HG02870 (cell line): ENCODE measurements at regions not wholly inside any gene's neighbourhood (a gene's known extent, or its start where the extent isn't known, plus 50 kb on each side); places are given as distances from the start of the nearest gene placed in this dataset.

Experiments
- ATAC-seq: cut with Tn5 transposase; IDR thresholded peaks from one replicate; pipeline ENCODE4 v1.9.1; 2021; ENCODE audit warnings: mild to moderate bottlenecking, moderate library complexity; ENCODE audit not compliant: unreplicated experiment

DNA sequence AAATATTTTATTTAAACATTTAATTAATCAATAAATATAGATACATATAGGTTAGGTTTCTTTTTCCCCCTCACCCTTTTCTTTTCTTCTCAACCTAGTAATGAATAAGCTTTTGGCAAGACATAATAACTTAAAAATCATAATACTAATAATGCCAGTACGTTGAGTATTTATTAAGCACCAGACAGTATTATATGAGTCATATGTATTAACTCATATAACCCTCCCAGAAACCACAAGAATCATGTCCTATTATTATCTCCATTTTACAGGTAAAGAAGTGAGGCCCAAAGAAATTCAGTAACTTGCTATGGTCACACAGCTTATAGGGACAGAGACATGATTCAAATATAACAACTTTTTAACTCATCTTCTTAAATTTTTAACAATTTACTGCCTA, 834.5 kb upstream of the ADGRL2 start:
- no peak for ATAC-seq

GRCh38 chr1:80962564-80962963, 838.2 kb upstream of the ADGRL2 start:
- no peak for ATAC-seq

DNA sequence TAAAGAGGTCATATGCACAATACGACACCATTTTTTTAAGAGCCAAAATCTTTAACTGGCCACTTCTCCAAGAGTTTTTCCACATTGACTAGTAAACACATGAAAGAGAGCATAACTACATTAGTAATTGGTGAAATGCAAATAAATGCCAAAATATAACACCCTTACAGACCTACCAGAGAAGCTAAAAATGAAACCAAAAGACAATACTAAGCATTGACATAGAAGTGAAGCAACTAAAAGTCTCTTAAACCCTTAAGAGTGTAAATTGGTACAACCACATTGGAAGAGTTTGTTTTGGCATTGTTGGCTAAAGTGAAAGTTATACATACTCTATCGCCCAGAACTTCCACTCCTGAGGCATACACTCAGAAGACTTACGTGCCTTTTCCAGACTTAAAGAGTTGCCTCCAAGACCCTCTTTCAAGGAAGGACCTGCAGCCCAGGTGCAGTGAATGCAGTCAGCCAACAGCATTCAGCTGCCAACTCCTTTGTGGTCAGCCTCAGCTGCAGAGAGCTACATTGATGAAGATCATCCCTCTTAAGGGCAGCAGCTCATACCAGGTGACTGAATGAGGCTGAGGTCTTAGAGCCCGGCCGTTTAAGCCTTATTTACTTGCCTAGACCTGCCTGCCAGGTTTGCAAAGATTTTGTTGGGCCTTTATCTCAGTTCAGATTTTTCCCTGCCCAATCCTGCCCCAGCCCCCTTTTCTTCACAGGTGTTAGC, 839.1 kb upstream of the ADGRL2 start:
- ATAC-seq = no peak

DNA sequence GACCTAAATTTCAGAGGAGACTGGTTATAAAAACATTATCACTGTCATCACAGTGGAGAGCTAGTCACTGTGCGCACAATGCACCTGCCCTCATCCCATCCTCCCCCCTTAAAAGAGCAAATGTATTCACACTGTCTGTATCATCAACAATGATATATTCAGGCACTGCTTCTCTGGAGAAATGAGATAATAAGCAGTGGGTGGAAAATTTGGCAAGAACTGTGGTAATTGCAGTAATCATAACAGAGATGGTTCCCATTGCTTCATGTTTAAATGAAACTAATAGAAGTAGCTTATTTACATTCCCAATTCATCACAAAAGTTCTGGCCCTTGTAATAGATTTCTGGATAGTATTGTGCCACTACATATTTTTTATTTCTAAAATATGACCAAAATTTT, 867.4 kb upstream of the ADGRL2 start:
- no peak for ATAC-seq

GRCh38 chr1:80931178-80931577, 869.6 kb upstream of the ADGRL2 start:
- ATAC-seq = no peak

GRCh38 chr1:80929868-80930508, 870.7 kb upstream of the ADGRL2 start:
- ATAC-seq = no peak

- no peak for ATAC-seq
Measured at GRCh38 chr1:80926531-80926930, 874.2 kb upstream of the ADGRL2 start.

GRCh38 chr1:80925130-80925805, 875.5 kb upstream of the ADGRL2 start:
- ATAC-seq = no peak

- no peak for ATAC-seq
Measured at GRCh38 chr1:80924290-80924689, 876.4 kb upstream of the ADGRL2 start.

DNA sequence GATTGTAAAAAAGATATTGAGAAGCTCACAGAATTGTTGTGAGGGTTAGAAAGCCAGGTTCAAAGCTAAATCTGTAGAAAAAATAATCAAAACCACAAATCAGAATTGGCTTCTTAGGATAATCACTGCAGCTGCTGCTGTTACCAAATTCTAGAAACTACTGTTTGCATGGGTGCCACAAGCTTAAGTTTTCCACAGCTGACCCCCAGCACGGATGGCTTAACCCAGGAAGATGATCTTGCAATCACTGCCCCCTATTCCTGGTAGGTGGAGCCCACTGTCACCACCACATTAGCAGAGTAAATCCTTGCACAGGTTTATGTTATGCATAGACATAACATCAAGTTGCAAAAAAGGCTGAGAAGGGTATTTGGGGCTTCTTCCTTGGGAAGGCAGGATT, 877.8 kb upstream of the ADGRL2 start:
- ATAC-seq = no peak

DNA sequence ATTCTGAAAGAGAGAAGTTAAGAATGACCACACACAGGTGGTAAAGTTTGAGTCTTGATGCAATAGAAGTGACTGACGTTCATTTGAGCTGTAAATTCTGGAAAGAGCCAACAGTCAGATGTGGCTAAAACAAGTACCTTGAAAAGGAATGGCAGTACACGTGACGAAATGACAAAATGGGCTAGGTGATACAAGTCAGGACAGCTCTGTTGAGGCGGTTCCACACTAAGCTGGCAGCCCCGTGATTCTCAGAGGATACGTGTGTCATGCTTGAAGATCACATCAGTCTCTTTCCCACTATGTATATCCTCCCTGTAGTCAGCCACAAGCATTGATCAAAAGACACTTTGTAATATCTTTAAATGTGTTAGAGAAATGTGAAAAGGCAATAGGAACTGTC, 881.3 kb upstream of the ADGRL2 start:
- ATAC-seq = no peak

- ATAC-seq = no peak
Measured at GRCh38 chr1:80918380-80918779, 882.4 kb upstream of the ADGRL2 start.

DNA sequence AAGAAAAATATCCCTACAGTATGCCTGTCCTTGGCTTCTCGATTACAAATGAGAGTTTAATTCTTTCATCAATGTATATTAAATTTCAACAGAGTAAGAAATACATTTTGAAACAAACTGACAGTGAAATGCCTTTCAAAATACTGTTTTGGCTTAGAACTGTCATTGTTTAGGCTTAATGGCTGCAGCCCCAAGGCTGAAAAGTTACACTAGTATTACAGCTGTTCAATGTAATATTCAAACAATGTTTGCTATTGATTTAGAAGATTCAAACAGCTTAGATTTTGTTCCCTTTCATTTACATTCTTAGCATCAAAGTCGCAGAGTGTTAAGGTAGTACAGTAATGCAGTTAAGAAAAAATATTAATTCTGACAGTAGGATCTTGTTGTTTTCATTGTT, 882.9 kb upstream of the ADGRL2 start:
- no peak for ATAC-seq

GRCh38 chr1:80917225-80917624, 883.5 kb upstream of the ADGRL2 start:
- no peak for ATAC-seq

DNA sequence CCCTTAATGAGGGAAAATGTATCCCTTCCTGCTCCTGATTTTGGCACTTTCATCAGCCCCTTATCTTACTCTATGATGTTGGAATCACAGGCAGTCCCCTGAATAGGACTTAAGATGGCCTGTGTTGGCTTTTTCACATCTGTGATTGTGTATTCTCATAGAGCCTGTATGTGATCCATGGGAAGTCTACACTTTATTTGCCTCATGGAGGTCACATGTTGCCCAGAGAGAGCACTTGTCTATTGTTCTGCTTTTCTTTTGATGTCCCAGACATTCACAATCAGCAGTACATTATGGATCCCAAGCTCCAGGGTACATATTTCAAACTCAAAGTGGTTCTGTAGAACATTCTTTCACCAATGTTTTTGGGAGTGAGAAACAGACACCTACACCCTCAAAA, 885.2 kb upstream of the ADGRL2 start:
- no peak for ATAC-seq

DNA sequence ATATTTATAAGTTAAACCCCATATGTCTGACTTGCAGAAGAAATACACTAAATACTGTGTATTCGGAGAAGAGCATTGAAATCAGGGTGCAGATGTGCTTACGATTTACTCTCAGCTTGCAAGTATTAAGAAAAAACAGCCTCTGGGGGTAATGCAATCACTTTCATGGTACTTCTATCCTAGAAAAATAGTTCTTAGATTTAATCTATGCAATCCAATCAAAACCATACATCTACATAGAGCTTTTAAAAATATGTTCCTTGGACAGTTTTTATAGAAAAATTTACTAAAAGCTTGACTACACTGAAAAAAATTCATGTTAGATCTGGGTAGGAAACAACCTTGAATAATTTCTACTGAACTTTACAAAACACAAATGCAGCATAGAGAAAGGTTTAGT, 890.3 kb upstream of the ADGRL2 start:
- ATAC-seq = no peak

DNA sequence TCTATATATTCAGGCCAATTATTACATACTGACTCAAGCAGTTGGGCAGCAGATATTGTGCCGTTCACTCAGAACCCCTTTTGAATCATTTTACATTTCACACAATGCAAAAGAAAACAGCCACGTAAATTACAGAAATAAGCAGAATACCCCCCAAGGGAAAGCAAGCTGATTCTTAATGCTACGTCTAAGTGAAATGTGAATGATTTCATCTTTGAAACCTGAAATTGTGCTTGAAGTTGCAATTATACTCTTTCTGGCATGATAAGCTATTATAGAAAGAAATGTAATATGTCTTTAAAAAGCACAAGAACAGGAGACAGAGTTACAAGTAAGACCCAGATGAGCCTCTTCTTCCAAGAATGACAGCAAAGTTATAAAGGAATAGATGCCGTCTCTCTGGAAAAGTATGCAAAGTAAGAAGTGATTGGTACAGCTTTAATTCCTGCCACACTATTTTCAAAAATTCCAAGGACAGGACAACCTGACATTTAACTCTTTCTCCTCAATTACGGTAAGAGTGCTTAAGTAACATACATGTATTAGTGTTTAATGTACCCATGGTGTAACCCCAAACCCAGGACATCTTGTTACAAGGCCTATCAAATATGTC, 891.5 kb upstream of the ADGRL2 start:
- no peak for ATAC-seq

- no peak for ATAC-seq
Measured at GRCh38 chr1:80896781-80897356, 903.9 kb upstream of the ADGRL2 start.

GRCh38 chr1:80894921-80895320, 905.8 kb upstream of the ADGRL2 start:
- ATAC-seq = no peak

DNA sequence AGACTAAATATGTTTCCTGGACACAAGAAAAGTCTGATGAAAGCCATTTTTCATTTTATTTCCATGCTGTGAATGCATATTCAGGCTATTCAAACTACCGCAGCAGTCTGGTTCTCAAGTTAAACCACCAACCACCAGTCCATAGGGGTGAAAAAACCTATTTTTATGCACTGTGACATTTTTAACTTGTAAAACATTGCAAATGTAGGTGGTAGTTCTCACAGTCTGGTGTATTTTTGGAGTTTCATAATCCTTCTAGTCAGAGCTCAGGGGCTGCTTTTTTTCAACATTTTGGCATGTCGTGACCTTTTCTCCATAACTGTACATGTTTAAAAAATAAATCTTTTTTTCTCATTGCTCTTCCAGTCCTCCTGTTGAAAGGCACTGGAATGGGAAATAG, 907.6 kb upstream of the ADGRL2 start:
- no peak for ATAC-seq

- no peak for ATAC-seq
Measured at GRCh38 chr1:80892539-80892938, 908.2 kb upstream of the ADGRL2 start.
